NCI-H187 (cell line): ENCODE measurements at regions not wholly inside any gene's neighbourhood (a gene's known extent, or its start where the extent isn't known, plus 50 kb on each side); places are given as distances from the start of the nearest gene placed in this dataset.

Experiments
- DNase-seq, 2 experiments: peaks; one replicate each; lab custom pipeline; 2025; lab: John Stamatoyannopoulos, UW

- no peak for DNase-seq
Measured at GRCh38 chr4:97507587-97508245, 635.6 kb downstream of the STPG2 start.
